Sigmoid colon (tissue), 4 donors: ENCODE measurements at regions not wholly inside any gene's neighbourhood (a gene's known extent, or its start where the extent isn't known, plus 50 kb on each side); places are given as distances from the start of the nearest gene placed in this dataset.

Experiments used
- EP300 ChIP-seq, 4 donors: sonication (generic); formaldehyde crosslinking; IDR thresholded peaks; one replicate each; pipeline ENCODE4 v1.6.1; 2017; ENCODE audit warnings: antibody characterized with exemption in 4 of 4
- POLR2A ChIP-seq, 2 donors: fragments of 450-650 bp; IDR thresholded peaks; one replicate each; pipeline ENCODE4 v1.6.1; 2016; ENCODE audit warnings: antibody characterized with exemption in 2 of 2, mild to moderate bottlenecking in 2 of 2, moderate library complexity in 2 of 2
- POLR2AphosphoS5 ChIP-seq, 4 donors: sonication (generic); formaldehyde crosslinking; IDR thresholded peaks; one replicate each; pipeline ENCODE4 v1.6.1; 2017; ENCODE audit warnings: antibody characterized with exemption in 4 of 4
- TF ChIP-seq, protein P1 (sequence below), 4 experiments: fragments of 450-650 bp in 3 of 4; fragments of 200-600 bp in 1 of 4; IDR thresholded peaks; one replicate each; pipeline ENCODE4 v1.5.1; 2016 to 2019; ENCODE audit warnings: antibody characterized with exemption in 4 of 4, mild to moderate bottlenecking in 3 of 4, moderate library complexity in 2 of 4

DNA sequence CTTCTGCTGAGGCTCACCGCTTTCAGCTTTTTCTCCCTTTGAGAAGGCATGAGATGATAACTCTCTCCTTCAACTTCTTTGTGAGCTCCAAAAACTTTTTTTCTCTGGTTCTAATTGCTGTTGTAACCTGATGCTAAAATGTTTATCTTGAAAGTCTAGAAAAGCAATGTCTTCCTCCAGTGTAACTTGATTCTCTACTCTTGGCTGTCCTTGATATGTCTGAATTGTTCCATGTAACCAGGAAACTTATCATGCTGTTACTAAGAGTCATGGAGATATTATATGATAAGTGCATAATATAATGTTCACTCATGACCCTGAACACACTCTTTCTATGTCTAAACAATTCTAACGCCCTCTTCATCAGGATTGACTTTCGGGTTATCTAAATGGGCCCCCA, 128.0 kb upstream of the ABCA1 start:
- TF ChIP-seq, protein P1, sequence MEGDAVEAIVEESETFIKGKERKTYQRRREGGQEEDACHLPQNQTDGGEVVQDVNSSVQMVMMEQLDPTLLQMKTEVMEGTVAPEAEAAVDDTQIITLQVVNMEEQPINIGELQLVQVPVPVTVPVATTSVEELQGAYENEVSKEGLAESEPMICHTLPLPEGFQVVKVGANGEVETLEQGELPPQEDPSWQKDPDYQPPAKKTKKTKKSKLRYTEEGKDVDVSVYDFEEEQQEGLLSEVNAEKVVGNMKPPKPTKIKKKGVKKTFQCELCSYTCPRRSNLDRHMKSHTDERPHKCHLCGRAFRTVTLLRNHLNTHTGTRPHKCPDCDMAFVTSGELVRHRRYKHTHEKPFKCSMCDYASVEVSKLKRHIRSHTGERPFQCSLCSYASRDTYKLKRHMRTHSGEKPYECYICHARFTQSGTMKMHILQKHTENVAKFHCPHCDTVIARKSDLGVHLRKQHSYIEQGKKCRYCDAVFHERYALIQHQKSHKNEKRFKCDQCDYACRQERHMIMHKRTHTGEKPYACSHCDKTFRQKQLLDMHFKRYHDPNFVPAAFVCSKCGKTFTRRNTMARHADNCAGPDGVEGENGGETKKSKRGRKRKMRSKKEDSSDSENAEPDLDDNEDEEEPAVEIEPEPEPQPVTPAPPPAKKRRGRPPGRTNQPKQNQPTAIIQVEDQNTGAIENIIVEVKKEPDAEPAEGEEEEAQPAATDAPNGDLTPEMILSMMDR (IDR thresholded peaks at IDR 0.05) = no peak
- TF ChIP-seq POLR2A (IDR thresholded peaks at IDR 0.05) (no peak), EP300 (IDR thresholded peaks at IDR 0.05) (no peak), POLR2AphosphoS5 (IDR thresholded peaks at IDR 0.05) (no peak)
